CD4-positive, alpha-beta T cell (primary cell): ENCODE measurements at regions not wholly inside any gene's neighbourhood (a gene's known extent, or its start where the extent isn't known, plus 50 kb on each side); places are given as distances from the start of the nearest gene placed in this dataset.

Experiments
- ATAC-seq: fragments of 200-7000 bp; cut with Tn5 transposase; one replicate; pipeline ENCODE4 v1.10.0; 2022; ENCODE audit warnings: mild to moderate bottlenecking; ENCODE audit not compliant: poor library complexity
- CTCF ChIA-PET: fragments of 350-600 bp; sonication (Branson Sonifier 250); formaldehyde crosslinking; loops from one replicate; lab custom pipeline; 2021; ENCODE audit warnings: antibody characterized with exemption, inconsistent platforms; lab: Charles Lee
- POLR2A ChIA-PET: fragments of 350-600 bp; sonication (Branson Sonifier 250); formaldehyde crosslinking; loops from one replicate; lab custom pipeline; 2021; ENCODE audit warnings: antibody characterized with exemption, inconsistent platforms; lab: Charles Lee
- DNase-seq, 14 experiments: peaks; one replicate each; pipeline ENCODE4 v3.0.0-alpha.2; 2013 to 2020; ENCODE audit warnings: mixed read lengths in 2 of 14
- H3K27ac ChIP-seq, 2 donors: one replicate each; pipeline versions ENCODE4 v1.5.1 to v1.7.0; 2013; ENCODE audit warnings: low read length in 2 of 2, low read depth in 1 of 2, mild to moderate bottlenecking in 1 of 2
- H3K27me3 ChIP-seq, 2 experiments: 1 replicate in 1 of 2; 2 replicates in 1 of 2; pipeline versions ENCODE4 v1.6.1 to v1.7.0; 2013; ENCODE audit warnings: low read length in 2 of 2, control low read depth in 1 of 2, mild to moderate bottlenecking in 1 of 2, moderate library complexity in 1 of 2; ENCODE audit not compliant: insufficient read depth in 2 of 2, control insufficient read depth in 1 of 2
- H3K36me3 ChIP-seq: one replicate; pipeline ENCODE4 v1.6.1; 2013; ENCODE audit warnings: low read length, control low read depth; ENCODE audit not compliant: insufficient read depth
- H3K4me1 ChIP-seq: one replicate; pipeline ENCODE4 v1.6.1; 2013; ENCODE audit warnings: low read length, control low read depth; ENCODE audit not compliant: insufficient read depth
- H3K4me3 ChIP-seq: one replicate; pipeline ENCODE4 v1.5.1; 2013; ENCODE audit warnings: mild to moderate bottlenecking, low read length, moderate library complexity
- H3K9me3 ChIP-seq, 2 experiments: 1 replicate in 1 of 2; 2 replicates in 1 of 2; pipeline versions ENCODE4 v1.6.1 to v1.7.0; 2013; ENCODE audit warnings: low read length in 2 of 2, mild to moderate bottlenecking in 2 of 2, control low read depth in 1 of 2, moderate library complexity in 1 of 2; ENCODE audit not compliant: control insufficient read depth in 1 of 2, insufficient read depth in 1 of 2
- H3K27ac Mint-ChIP-seq: one replicate; pipeline ENCODE4 v1.8.0; 2020; ENCODE audit warnings: mixed read lengths
- H3K27me3 Mint-ChIP-seq: one replicate; pipeline ENCODE4 v1.8.0; 2021; ENCODE audit warnings: mixed read lengths
- H3K36me3 Mint-ChIP-seq: one replicate; pipeline ENCODE4 v1.8.0; 2021; ENCODE audit warnings: low read depth, mixed read lengths
- H3K4me1 Mint-ChIP-seq: one replicate; pipeline ENCODE4 v1.8.0; 2021; ENCODE audit warnings: low read depth, mixed read lengths
- H3K4me3 Mint-ChIP-seq: one replicate; pipeline ENCODE4 v1.8.0; 2020; ENCODE audit warnings: mild to moderate bottlenecking, mixed read lengths
- H3K9me3 Mint-ChIP-seq: one replicate; pipeline ENCODE4 v1.8.0; 2020; ENCODE audit warnings: mixed read lengths
- CTCF ChIP-seq: fragments of 200-600 bp; IDR thresholded peaks from one replicate; pipeline ENCODE4 v1.8.0; 2022; ENCODE audit warnings: antibody characterized with exemption, mild to moderate bottlenecking
- intact Hi-C, 2 experiments: fragments of 100-400 bp; cut with DNase I in 1 of 2; cut with micrococcal nuclease in 1 of 2; formaldehyde crosslinking; loops; one replicate each; pipeline versions ENCODE4 v1.15.1 to v1.9.0; 2023 to 2025; cut with DNase I, micrococcal nuclease

- intact Hi-C loops: no loop called here
These were observed 50.2 kb upstream of the LYZL1 start for GRCh38 chr10:29238523-29239135.

More at GRCh38 chr10:29238523-29239135, 50.2 kb upstream of the LYZL1 start:
- no peaks in the 10 kb centered on the region for H3K9me3 ChIP-seq
- Mint-ChIP-seq H3K36me3 (no peaks in the 10 kb centered on the region), H3K4me1 (no peaks in the 10 kb centered on the region), H3K4me3 (no peak overlapping the region), H3K27ac (no peak overlapping the region), H3K9me3 (no peaks in the 10 kb centered on the region), H3K27me3 (peaks cover 10% of the 10 kb centered on the region)
- POLR2A ChIA-PET: no interaction called here
- TF ChIP-seq CTCF: no peak
- H3K4me3 ChIP-seq: no peak overlapping the region
- H3K36me3 ChIP-seq: no peaks in the 10 kb centered on the region
- CTCF ChIA-PET: no interaction called here
- H3K27ac ChIP-seq: no peak overlapping the region
- DNase-seq: no peak
- no peak for ATAC-seq
- H3K27me3 ChIP-seq: no peaks in the 10 kb centered on the region
- no peaks in the 10 kb centered on the region for H3K4me1 ChIP-seq
